ENCODE measurements at regions not wholly inside any gene's neighbourhood (a gene's known extent, or its start where the extent isn't known, plus 50 kb on each side); places are given as distances from the start of the nearest gene placed in this dataset.

DNA sequence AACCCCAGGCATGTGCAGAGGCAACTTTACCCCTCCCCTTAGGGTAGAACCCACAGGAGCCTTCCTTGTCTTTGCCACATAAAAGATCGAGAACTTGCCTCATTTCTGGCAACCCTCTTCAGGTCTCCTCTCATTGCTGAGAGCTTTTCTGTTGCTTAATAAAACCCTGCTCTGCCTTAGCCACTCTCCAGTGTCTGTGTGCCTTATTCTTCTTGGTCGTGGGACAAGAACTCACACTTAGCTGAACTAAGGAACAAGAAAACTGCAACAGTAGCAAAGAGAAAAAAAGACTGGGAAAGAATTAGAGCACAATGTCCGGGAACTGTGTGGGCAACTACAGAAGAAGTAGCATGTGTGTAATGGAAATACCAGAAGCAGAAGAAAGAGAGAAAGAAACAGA is 56.2 kb upstream of the SMIM21 start:
- Histone ChIP-seq H3K27ac (no peak overlapping the region), H3K4me1 (no peaks in the 10 kb centered on the region), H3K27me3 (no peaks in the 10 kb centered on the region), H3K4me3 (no peak overlapping the region), H3K9me3 (no peaks in the 10 kb centered on the region), H3K36me3 (no peaks in the 10 kb centered on the region)
- no peak for DNase-seq (ENCODE audit: low spot score in 2 of 2)
- WGBS, result 87% methylated on average over 3 of the region's 3 CpGs
- TF ChIP-seq EP300 (IDR thresholded peaks at IDR 0.05) (no peak), CTCF (IDR thresholded peaks at IDR 0.05) (no peak), POLR2AphosphoS5 (IDR thresholded peaks at IDR 0.05) (no peak), POLR2A (IDR thresholded peaks at IDR 0.05) (no peak)

DNA sequence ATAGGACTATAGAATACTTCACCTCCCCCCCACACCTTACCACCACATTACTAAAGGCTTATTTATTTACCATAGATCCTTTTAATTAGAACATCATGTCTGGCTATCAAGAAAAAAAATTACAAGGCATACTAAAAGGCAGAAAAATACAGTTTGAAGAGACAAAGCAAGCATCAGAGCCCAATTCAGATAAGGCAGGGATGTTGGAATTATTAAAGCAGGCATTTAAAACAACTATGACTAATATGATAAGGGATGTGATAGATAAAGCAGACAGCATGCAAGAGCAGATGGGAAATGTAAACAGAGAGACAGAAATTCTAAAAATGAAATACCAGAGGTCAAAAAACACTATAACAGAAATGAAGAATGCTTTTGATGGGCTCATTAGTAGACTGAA is 55.4 kb upstream of the SMIM21 start:
- no peaks in the 10 kb centered on the region for H3K9me3 ChIP-seq
- no peak for DNase-seq (ENCODE audit: low spot score in 2 of 2)
- TF ChIP-seq POLR2AphosphoS5 (IDR thresholded peaks at IDR 0.05) (no peak), CTCF (IDR thresholded peaks at IDR 0.05) (no peak), EP300 (IDR thresholded peaks at IDR 0.05) (no peak), POLR2A (IDR thresholded peaks at IDR 0.05) (no peak)
- no peak overlapping the region for H3K4me3 ChIP-seq
- no peaks in the 10 kb centered on the region for H3K27me3 ChIP-seq
- H3K27ac ChIP-seq, result no peak overlapping the region
- no peaks in the 10 kb centered on the region for H3K4me1 ChIP-seq
- H3K36me3 ChIP-seq, result no peaks in the 10 kb centered on the region

- Histone ChIP-seq H3K36me3 (no peaks in the 10 kb centered on the region), H3K4me1 (peaks cover under 1% of the 10 kb centered on the region), H3K9me3 (no peaks in the 10 kb centered on the region), H3K27ac (no peak overlapping the region), H3K4me3 (no peak overlapping the region), H3K27me3 (no peaks in the 10 kb centered on the region)
- DNase-seq (ENCODE audit: low spot score in 2 of 2), result no peak
- WGBS, result 98% methylated on average over 2 of the region's 2 CpGs
- TF ChIP-seq CTCF (IDR thresholded peaks at IDR 0.05) (no peak), POLR2A (IDR thresholded peaks at IDR 0.05) (no peak), POLR2AphosphoS5 (IDR thresholded peaks at IDR 0.05) (no peak), EP300 (IDR thresholded peaks at IDR 0.05) (no peak)
Measured at GRCh38 chr18:75480487-75480886, 53.0 kb upstream of the SMIM21 start.

- Histone ChIP-seq H3K27ac (no peak overlapping the region), H3K4me3 (no peak overlapping the region), H3K27me3 (no peaks in the 10 kb centered on the region), H3K4me1 (peaks cover 2% of the 10 kb centered on the region), H3K9me3 (no peaks in the 10 kb centered on the region), H3K36me3 (no peaks in the 10 kb centered on the region)
- TF ChIP-seq POLR2A (IDR thresholded peaks at IDR 0.05), result no peak
- peak; percentile 26 to 42 for TF ChIP-seq CTCF (IDR thresholded peaks at IDR 0.05)
- WGBS, result 63% methylated on average over 8 of the region's 8 CpGs
- no peak for DNase-seq (ENCODE audit: low spot score in 2 of 2)
Measured at GRCh38 chr18:75478996-75479880, 51.7 kb upstream of the SMIM21 start.

- no peak for DNase-seq (ENCODE audit: low spot score in 2 of 2)
- WGBS, result 75% methylated on average over 1 of the region's 1 CpG
- Histone ChIP-seq H3K4me3 (no peak overlapping the region), H3K4me1 (peaks cover 2% of the 10 kb centered on the region), H3K27ac (no peak overlapping the region), H3K9me3 (no peaks in the 10 kb centered on the region), H3K27me3 (no peaks in the 10 kb centered on the region), H3K36me3 (no peaks in the 10 kb centered on the region)
- TF ChIP-seq POLR2AphosphoS5 (IDR thresholded peaks at IDR 0.05) (no peak), POLR2A (IDR thresholded peaks at IDR 0.05) (no peak), CTCF (IDR thresholded peaks at IDR 0.05) (no peak), EP300 (IDR thresholded peaks at IDR 0.05) (no peak)
Measured at GRCh38 chr18:75477900-75478299, 50.4 kb upstream of the SMIM21 start.

All from suprapubic skin (tissue), 4 donors.